Activated CD8-positive, alpha-beta T cell treated with anti-CD3 and anti-CD28 coated beads, Interleukin-2, amount 10 ng/mL, durations not matched to agents 7 days and 5 days (primary cell): ENCODE measurements at regions not wholly inside any gene's neighbourhood (a gene's known extent, or its start where the extent isn't known, plus 50 kb on each side); places are given as distances from the start of the nearest gene placed in this dataset.

ENCODE experiments used
- ATAC-seq: fragments of 150-1000 bp; cut with Tn5 transposase; one replicate; pipeline ENCODE4 v1.10.0; 2021; ENCODE audit warnings: moderate library complexity
- CTCF ChIA-PET: fragments of 350-600 bp; sonication (Branson Sonifier 250); formaldehyde crosslinking; loops from one replicate; lab custom pipeline; 2021; ENCODE audit warnings: antibody characterized with exemption; lab: Charles Lee
- POLR2A ChIA-PET: fragments of 350-600 bp; sonication (Branson Sonifier 250); formaldehyde crosslinking; loops from one replicate; lab custom pipeline; 2021; ENCODE audit warnings: antibody characterized with exemption; lab: Charles Lee
- DNase-seq: peaks from one replicate; pipeline ENCODE4 v3.0.0-alpha.2; 2020
- H3K27ac Mint-ChIP-seq: one replicate; pipeline ENCODE4 v1.8.0; 2021; ENCODE audit warnings: mild to moderate bottlenecking, mixed read lengths
- H3K27me3 Mint-ChIP-seq: one replicate; pipeline ENCODE4 v1.8.0; 2021; ENCODE audit warnings: low read depth, mixed read lengths
- H3K36me3 Mint-ChIP-seq: one replicate; pipeline ENCODE4 v1.8.0; 2021; ENCODE audit warnings: low read depth, mixed read lengths
- H3K4me1 Mint-ChIP-seq: one replicate; pipeline ENCODE4 v1.8.0; 2021; ENCODE audit warnings: low read depth, mixed read lengths
- H3K4me3 Mint-ChIP-seq: one replicate; pipeline ENCODE4 v1.8.0; 2021; ENCODE audit warnings: mild to moderate bottlenecking, mixed read lengths
- H3K9me3 Mint-ChIP-seq: one replicate; pipeline ENCODE4 v1.8.0; 2022; ENCODE audit warnings: mixed read lengths; ENCODE audit not compliant: insufficient read depth

DNA sequence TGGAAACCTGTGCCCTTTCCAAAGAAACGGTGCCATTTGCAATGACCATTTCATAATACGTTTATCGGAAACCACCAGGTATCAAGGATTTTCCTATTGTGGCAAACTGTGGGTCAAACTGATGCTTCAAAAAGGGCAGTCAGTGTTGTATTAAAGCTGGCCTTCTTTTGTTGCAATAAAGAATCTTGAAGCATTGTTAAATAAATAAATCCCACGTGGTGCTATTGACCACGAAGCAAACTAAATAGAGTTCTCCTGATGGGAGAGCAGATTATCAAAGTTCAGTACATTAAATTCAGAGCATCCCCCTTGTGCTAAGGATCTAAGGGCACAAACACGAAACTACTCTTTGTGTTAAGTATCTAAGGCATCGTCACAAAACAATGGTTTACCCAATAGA lies 545.9 kb upstream of the MIR17HG start:
- Mint-ChIP-seq H3K36me3 (no peaks in the 10 kb centered on the region), H3K27me3 (no peaks in the 10 kb centered on the region), H3K9me3 (no peaks in the 10 kb centered on the region), H3K4me1 (no peaks in the 10 kb centered on the region), H3K4me3 (no peak overlapping the region), H3K27ac (no peak overlapping the region)
- ATAC-seq, result no peak
- no peak for DNase-seq
- ChIA-PET POLR2A (no interaction called here), CTCF (no interaction called here)

- Mint-ChIP-seq H3K27me3 (no peaks in the 10 kb centered on the region), H3K4me1 (no peaks in the 10 kb centered on the region)
- ATAC-seq, result no peak
These were observed 544.3 kb upstream of the MIR17HG start for GRCh38 chr13:90803210-90803609.

GRCh38 chr13:90806016-90806615 lies 541.4 kb upstream of the MIR17HG start:
- POLR2A ChIA-PET, result no interaction called here

More at GRCh38 chr13:90803210-90803609, 544.3 kb upstream of the MIR17HG start:
- H3K36me3 Mint-ChIP-seq, result no peaks in the 10 kb centered on the region
- DNase-seq, result no peak
- no peak overlapping the region for H3K27ac Mint-ChIP-seq
- ChIA-PET CTCF (no interaction called here), POLR2A (no interaction called here)
- H3K9me3 Mint-ChIP-seq, result no peaks in the 10 kb centered on the region
- H3K4me3 Mint-ChIP-seq, result no peak overlapping the region

GRCh38 chr13:90806892-90807291 lies 540.6 kb upstream of the MIR17HG start:
- no peak for DNase-seq
- ChIA-PET POLR2A (no interaction called here), CTCF (no interaction called here)
- Mint-ChIP-seq H3K27ac (no peak overlapping the region), H3K4me1 (no peaks in the 10 kb centered on the region), H3K4me3 (no peak overlapping the region), H3K27me3 (no peaks in the 10 kb centered on the region), H3K9me3 (peaks cover 3% of the 10 kb centered on the region), H3K36me3 (no peaks in the 10 kb centered on the region)
- no peak for ATAC-seq

More at GRCh38 chr13:90806016-90806615, 541.4 kb upstream of the MIR17HG start:
- no peaks in the 10 kb centered on the region for H3K9me3 Mint-ChIP-seq
- no peaks in the 10 kb centered on the region for H3K36me3 Mint-ChIP-seq
- CTCF ChIA-PET, result no interaction called here
- no peak overlapping the region for H3K4me3 Mint-ChIP-seq
- H3K27ac Mint-ChIP-seq, result no peak overlapping the region
- DNase-seq (no peak), ATAC-seq (no peak)
- H3K4me1 Mint-ChIP-seq, result no peaks in the 10 kb centered on the region
- H3K27me3 Mint-ChIP-seq, result no peaks in the 10 kb centered on the region

DNA sequence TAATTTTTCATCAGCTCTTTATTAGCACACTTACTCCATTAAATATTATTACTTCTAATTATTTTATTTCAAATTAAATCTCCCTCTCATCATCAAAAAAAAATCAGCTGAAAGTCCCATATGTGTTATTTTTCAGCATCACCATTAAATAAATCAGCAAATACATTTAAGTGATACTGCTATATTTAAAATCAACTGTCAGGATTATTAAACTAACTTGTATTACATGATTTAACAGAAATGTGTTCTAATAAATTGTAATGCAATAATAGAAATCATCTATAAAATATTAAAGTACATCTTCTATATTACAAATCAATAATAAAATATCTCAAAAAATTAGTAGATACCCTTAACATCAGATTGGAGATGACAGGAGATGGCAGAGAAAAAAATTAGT lies 538.6 kb upstream of the MIR17HG start:
- ChIA-PET POLR2A (no interaction called here), CTCF (no interaction called here)
- H3K4me1 Mint-ChIP-seq, result no peaks in the 10 kb centered on the region
- no peak overlapping the region for H3K4me3 Mint-ChIP-seq
- ATAC-seq (no peak), DNase-seq (no peak)
- H3K36me3 Mint-ChIP-seq, result no peaks in the 10 kb centered on the region
- H3K27ac Mint-ChIP-seq, result no peak overlapping the region
- H3K9me3 Mint-ChIP-seq, result peaks cover 5% of the 10 kb centered on the region
- H3K27me3 Mint-ChIP-seq, result no peaks in the 10 kb centered on the region

DNA sequence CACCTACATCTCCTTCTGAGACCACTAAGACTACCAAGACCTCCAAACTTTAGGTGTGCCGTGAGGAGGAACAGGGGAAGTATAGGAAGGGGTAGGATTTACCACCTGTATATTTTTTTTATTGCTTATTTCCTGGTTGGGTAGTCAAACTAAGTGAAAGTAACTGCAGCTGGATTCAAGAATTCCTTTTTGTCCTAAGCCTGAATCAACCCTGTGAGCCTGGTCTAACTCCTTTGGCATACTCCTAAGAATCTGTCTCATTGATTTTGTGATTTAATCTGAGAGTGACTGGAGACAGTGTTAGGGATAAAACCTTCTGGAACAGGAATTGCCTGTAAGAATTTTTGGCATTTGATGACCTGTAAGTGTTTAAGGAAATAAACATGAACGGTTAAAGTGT lies 523.5 kb upstream of the MIR17HG start:
- no peaks in the 10 kb centered on the region for H3K27me3 Mint-ChIP-seq
- ChIA-PET CTCF (no interaction called here), POLR2A (no interaction called here)
- no peak for DNase-seq
- H3K4me1 Mint-ChIP-seq, result no peaks in the 10 kb centered on the region
- H3K27ac Mint-ChIP-seq, result no peak overlapping the region
- no peak for ATAC-seq
- H3K4me3 Mint-ChIP-seq, result no peak overlapping the region
- no peaks in the 10 kb centered on the region for H3K36me3 Mint-ChIP-seq
- H3K9me3 Mint-ChIP-seq, result peaks cover 5% of the 10 kb centered on the region

DNA sequence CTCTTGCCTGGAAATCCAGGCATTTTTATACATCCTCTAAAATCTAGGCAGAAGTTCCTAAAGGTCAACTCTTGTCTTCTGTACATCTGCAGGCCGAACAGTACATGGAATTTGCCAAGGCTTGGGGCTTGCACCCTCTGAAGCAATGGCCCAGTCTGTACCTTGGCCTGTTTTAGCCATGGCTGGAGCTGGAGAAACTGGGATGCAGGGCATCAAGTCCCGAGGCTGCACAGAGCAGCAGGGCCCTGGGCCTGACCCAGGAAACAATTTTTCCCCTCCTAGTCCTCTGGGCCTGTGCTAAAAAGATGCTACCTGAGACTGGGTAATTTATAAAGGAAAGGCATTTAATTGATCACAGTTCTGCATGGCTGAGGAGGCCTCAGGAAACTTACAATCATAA lies 520.8 kb upstream of the MIR17HG start:
- POLR2A ChIA-PET, result no interaction called here
- CTCF ChIA-PET, result no interaction called here
- H3K27ac Mint-ChIP-seq, result no peak overlapping the region
- ATAC-seq (no peak), DNase-seq (no peak)
- H3K9me3 Mint-ChIP-seq, result no peaks in the 10 kb centered on the region
- no peaks in the 10 kb centered on the region for H3K4me1 Mint-ChIP-seq
- no peaks in the 10 kb centered on the region for H3K36me3 Mint-ChIP-seq
- no peak overlapping the region for H3K4me3 Mint-ChIP-seq
- H3K27me3 Mint-ChIP-seq, result no peaks in the 10 kb centered on the region

DNA sequence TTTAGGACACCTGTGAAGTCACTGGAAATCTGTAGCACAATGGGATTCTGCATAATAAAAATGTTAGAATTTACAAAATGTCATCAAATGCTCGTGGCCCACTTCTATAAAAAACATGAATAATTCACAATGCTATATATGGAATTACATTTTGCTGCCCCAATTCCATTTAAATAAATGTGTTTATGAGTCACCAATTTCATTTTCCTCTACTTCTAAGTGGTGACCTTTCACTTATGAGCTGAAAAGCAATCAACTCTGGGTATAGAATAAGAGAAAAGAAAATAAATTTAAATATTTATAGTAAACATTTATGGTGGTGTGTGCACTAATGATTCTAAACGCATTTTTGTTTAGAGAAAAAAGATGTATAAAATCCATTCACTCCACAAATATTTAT lies 516.7 kb upstream of the MIR17HG start:
- H3K9me3 Mint-ChIP-seq, result no peaks in the 10 kb centered on the region
- POLR2A ChIA-PET, result no interaction called here
- H3K36me3 Mint-ChIP-seq, result no peaks in the 10 kb centered on the region
- DNase-seq (no peak), ATAC-seq (no peak)
- CTCF ChIA-PET, result no interaction called here
- H3K27me3 Mint-ChIP-seq, result no peaks in the 10 kb centered on the region
- H3K27ac Mint-ChIP-seq, result no peak overlapping the region
- no peaks in the 10 kb centered on the region for H3K4me1 Mint-ChIP-seq
- H3K4me3 Mint-ChIP-seq, result no peak overlapping the region

- no peaks in the 10 kb centered on the region for H3K9me3 Mint-ChIP-seq
- no peaks in the 10 kb centered on the region for H3K36me3 Mint-ChIP-seq
- H3K4me1 Mint-ChIP-seq, result no peaks in the 10 kb centered on the region
- ATAC-seq, result no peak
- ChIA-PET CTCF (no interaction called here), POLR2A (no interaction called here)
- no peak overlapping the region for H3K4me3 Mint-ChIP-seq
- no peaks in the 10 kb centered on the region for H3K27me3 Mint-ChIP-seq
- DNase-seq, result no peak
- no peak overlapping the region for H3K27ac Mint-ChIP-seq
These were observed 513.5 kb upstream of the MIR17HG start for GRCh38 chr13:90833951-90834350.

- DNase-seq (no peak), ATAC-seq (no peak)
- H3K36me3 Mint-ChIP-seq, result no peaks in the 10 kb centered on the region
- no peaks in the 10 kb centered on the region for H3K9me3 Mint-ChIP-seq
- ChIA-PET POLR2A (no interaction called here), CTCF (no interaction called here)
- no peak overlapping the region for H3K4me3 Mint-ChIP-seq
- no peak overlapping the region for H3K27ac Mint-ChIP-seq
- H3K27me3 Mint-ChIP-seq, result no peaks in the 10 kb centered on the region
- no peaks in the 10 kb centered on the region for H3K4me1 Mint-ChIP-seq
These were observed 512.8 kb upstream of the MIR17HG start for GRCh38 chr13:90834700-90835099.

DNA sequence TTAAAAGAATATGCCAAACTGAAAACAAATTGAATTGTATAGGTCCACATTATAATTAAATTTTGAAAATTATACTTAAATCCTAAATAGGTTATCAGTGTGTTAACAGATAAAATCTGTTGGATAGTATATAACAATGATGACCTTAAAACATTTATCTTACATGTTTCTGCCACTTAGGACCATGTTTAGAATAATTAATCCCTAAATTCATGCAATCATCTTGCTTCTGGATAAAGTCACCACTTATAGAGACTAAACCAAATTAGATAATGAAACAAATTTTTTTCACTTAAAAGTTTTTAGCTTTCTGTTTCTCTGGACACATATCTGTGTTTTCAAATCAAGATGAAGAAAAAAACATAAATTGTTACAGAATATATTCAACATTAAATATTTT lies 511.7 kb upstream of the MIR17HG start:
- Mint-ChIP-seq H3K36me3 (no peaks in the 10 kb centered on the region), H3K27me3 (no peaks in the 10 kb centered on the region), H3K4me3 (no peak overlapping the region), H3K4me1 (no peaks in the 10 kb centered on the region), H3K9me3 (no peaks in the 10 kb centered on the region), H3K27ac (no peak overlapping the region)
- ChIA-PET CTCF (no interaction called here), POLR2A (no interaction called here)
- ATAC-seq (no peak), DNase-seq (no peak)

GRCh38 chr13:90838317-90838960 lies 509.0 kb upstream of the MIR17HG start:
- CTCF ChIA-PET, result no interaction called here
- Mint-ChIP-seq H3K4me3 (no peak overlapping the region), H3K36me3 (no peaks in the 10 kb centered on the region), H3K9me3 (no peaks in the 10 kb centered on the region), H3K27ac (no peak overlapping the region), H3K27me3 (no peaks in the 10 kb centered on the region), H3K4me1 (no peaks in the 10 kb centered on the region)
- POLR2A ChIA-PET, result no interaction called here
- no peak for DNase-seq
- ATAC-seq, result no peak

DNA sequence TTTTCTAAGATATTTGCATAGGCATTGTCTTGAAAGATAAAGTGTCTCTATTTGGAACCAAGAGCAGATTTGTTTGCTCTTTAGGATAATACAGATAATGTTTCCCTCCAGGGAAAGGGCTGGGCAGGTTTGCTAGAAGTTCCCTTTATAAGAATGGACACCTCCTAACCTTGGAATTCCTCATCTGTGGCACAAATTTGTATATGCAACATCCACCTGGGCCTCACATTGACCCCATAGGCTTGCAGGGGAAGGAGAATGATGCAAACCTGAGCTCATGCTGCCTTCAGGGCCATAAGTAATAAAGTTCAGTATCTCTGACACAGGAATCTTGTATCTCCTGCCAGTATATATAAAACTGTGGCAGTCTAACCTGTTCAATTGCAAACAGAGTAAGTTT lies 508.4 kb upstream of the MIR17HG start:
- no peaks in the 10 kb centered on the region for H3K9me3 Mint-ChIP-seq
- no peak overlapping the region for H3K27ac Mint-ChIP-seq
- H3K4me1 Mint-ChIP-seq, result no peaks in the 10 kb centered on the region
- no peaks in the 10 kb centered on the region for H3K27me3 Mint-ChIP-seq
- ATAC-seq (no peak), DNase-seq (no peak)
- no peak overlapping the region for H3K4me3 Mint-ChIP-seq
- ChIA-PET CTCF (no interaction called here), POLR2A (no interaction called here)
- H3K36me3 Mint-ChIP-seq, result no peaks in the 10 kb centered on the region
